Large intestine (tissue), 3 donors: ENCODE measurements at regions not wholly inside any gene's neighbourhood (a gene's known extent, or its start where the extent isn't known, plus 50 kb on each side); places are given as distances from the start of the nearest gene placed in this dataset.

Source experiments
- DNase-seq, 2 donors: peaks; one replicate each; pipeline versions ENCODE4 v3.0.0 to v3.0.0-alpha.2; 2013
- H3K27ac ChIP-seq: one replicate; pipeline ENCODE4 v1.5.1; 2013; ENCODE audit warnings: low read length
- H3K27me3 ChIP-seq: 2 replicates; pipeline ENCODE4 v1.6.1; 2013; ENCODE audit warnings: low read length; ENCODE audit not compliant: control insufficient read depth, insufficient read depth
- H3K36me3 ChIP-seq: 2 replicates; pipeline ENCODE4 v1.6.1; 2013; ENCODE audit warnings: low read length; ENCODE audit not compliant: control insufficient read depth, insufficient read depth
- H3K4me1 ChIP-seq: one replicate; pipeline ENCODE4 v1.6.1; 2013; ENCODE audit warnings: low read length; ENCODE audit not compliant: control insufficient read depth, insufficient read depth
- H3K4me3 ChIP-seq: one replicate; pipeline ENCODE4 v1.5.1; 2013; ENCODE audit warnings: low read length
- H3K9me3 ChIP-seq: one replicate; pipeline ENCODE4 v1.6.1; 2013; ENCODE audit warnings: mild to moderate bottlenecking, low read depth, low read length, moderate library complexity; ENCODE audit not compliant: control insufficient read depth
- WGBS: methylation state at CpG from one replicate; pipeline ENCODE4 v1.1.5; 2013; ENCODE audit warnings: low lambda C conversion rate; ENCODE audit not compliant: insufficient coverage; 5-methylcytosine and 5-hydroxymethylcytosine counted together

DNA sequence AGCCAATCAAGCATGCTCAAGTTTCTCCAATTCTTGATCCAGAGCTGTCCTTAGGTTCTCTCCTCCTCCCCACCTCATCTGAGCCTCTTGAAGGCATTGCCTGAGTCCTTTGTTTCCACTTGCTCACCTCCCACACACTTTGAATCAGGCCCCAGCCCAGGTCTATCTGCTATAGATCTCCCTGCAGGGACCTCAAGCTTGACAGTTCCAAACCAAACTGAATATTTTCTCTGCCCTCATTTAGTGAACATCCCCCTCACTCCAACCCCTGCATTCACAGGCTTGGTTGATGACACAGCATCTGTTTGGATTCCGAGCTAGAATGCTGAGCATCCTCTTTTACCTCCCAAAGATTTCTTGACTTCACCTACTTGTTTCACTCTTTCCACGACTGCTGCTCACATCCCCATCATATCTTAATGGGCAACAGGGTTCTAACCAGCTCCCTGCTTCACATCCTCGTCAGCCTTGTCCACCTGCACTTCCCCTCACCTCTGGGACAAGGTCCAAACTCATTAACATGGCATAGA lies 474.5 kb downstream of the ZSWIM6 start:
- H3K27me3 ChIP-seq = no peaks in the 10 kb centered on the region
- H3K36me3 ChIP-seq = no peaks in the 10 kb centered on the region
- H3K27ac ChIP-seq = no peak overlapping the region
- no peak overlapping the region for H3K4me3 ChIP-seq
- no peaks in the 10 kb centered on the region for H3K9me3 ChIP-seq
- 100% methylated on average over 1 of the region's 3 CpGs for WGBS
- H3K4me1 ChIP-seq = peaks cover 19% of the 10 kb centered on the region
- no peak for DNase-seq

- Histone ChIP-seq H3K27ac (peak overlapping the region; percentile 71), H3K9me3 (no peaks in the 10 kb centered on the region), H3K27me3 (no peaks in the 10 kb centered on the region), H3K36me3 (no peaks in the 10 kb centered on the region), H3K4me1 (peaks cover 19% of the 10 kb centered on the region), H3K4me3 (no peak overlapping the region)
- no CpG with 5 or more reads among the region's 3 CpGs for whole genome bisulfite sequencing
- DNase-seq = peak; percentile 89 to 96
Observed at GRCh38 chr5:61808091-61808490, 476.0 kb downstream of the ZSWIM6 start.

DNA sequence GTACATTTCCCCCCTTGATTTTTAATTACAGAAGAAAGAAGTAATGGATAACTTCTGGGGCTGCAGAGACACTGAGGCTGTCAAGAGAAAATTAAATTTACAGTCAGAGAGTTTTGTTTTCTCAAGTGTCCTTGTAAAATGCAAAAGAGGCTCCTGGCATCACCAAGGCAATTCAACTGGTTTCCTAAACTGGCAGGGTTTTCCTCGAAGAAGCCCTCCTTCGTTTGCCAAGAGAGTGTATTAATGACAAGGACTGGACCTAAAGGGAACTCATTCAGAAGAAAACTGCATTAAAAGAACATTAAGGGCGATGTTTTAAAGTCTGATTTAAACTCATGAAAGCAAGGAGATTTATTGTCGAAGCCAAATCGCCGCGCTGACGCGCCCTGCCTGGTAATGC lies 476.9 kb downstream of the ZSWIM6 start:
- no CpG with 5 or more reads among the region's 9 CpGs for WGBS
- H3K36me3 ChIP-seq = no peaks in the 10 kb centered on the region
- H3K27ac ChIP-seq = peak overlapping the region; percentile 71
- no peaks in the 10 kb centered on the region for H3K27me3 ChIP-seq
- no peak for DNase-seq
- no peak overlapping the region for H3K4me3 ChIP-seq
- no peaks in the 10 kb centered on the region for H3K9me3 ChIP-seq
- H3K4me1 ChIP-seq = peaks cover 19% of the 10 kb centered on the region

DNA sequence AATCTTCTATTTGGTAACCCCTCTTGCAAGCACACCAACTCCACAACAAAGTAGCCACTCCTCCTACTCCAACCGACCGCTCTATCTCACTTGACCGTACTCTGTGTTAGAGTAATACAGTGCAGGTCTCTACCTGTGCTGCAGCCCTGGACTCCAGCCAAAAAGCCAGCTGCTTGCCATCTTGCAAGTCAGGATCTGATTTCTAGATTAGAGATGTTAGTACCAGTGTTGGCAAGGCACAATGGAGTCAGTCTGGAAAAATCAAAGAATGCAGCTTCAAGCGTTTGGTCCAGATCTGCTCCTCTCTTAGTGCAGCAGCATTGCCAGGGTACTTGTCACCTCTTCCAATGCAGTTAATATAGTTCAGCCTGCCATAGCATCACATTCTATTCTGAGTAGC lies 477.6 kb downstream of the ZSWIM6 start:
- no peaks in the 10 kb centered on the region for H3K9me3 ChIP-seq
- peaks cover 18% of the 10 kb centered on the region for H3K4me1 ChIP-seq
- H3K27ac ChIP-seq = no peak overlapping the region
- no peak for DNase-seq
- 70% methylated on average over 2 of the region's 4 CpGs for WGBS
- no peak overlapping the region for H3K4me3 ChIP-seq
- H3K36me3 ChIP-seq = no peaks in the 10 kb centered on the region
- no peaks in the 10 kb centered on the region for H3K27me3 ChIP-seq

DNA sequence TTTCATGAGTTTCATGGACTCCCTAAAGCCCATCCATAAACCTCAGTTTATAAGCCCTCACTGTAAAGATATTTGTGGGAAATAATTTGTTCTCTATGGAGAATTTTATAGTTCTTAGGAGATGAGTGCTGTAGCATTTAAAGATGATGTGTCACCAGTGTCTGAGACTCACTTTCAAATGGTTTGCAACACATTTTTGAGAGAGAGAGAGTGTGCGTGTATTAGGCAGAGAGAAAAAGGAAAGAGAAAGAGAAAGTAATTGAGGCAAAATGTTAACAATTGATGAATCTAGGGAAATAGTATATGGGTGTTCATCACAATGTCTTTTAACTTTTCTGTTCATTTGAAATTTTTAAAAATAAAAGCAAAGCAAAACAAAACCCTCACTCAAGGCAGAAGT lies 479.0 kb downstream of the ZSWIM6 start:
- WGBS = 100% methylated on average over 1 of the region's 1 CpG
- no peak overlapping the region for H3K27ac ChIP-seq
- DNase-seq = no peak
- no peaks in the 10 kb centered on the region for H3K36me3 ChIP-seq
- no peaks in the 10 kb centered on the region for H3K9me3 ChIP-seq
- H3K4me3 ChIP-seq = no peak overlapping the region
- H3K27me3 ChIP-seq = no peaks in the 10 kb centered on the region
- peaks cover 17% of the 10 kb centered on the region for H3K4me1 ChIP-seq

DNA sequence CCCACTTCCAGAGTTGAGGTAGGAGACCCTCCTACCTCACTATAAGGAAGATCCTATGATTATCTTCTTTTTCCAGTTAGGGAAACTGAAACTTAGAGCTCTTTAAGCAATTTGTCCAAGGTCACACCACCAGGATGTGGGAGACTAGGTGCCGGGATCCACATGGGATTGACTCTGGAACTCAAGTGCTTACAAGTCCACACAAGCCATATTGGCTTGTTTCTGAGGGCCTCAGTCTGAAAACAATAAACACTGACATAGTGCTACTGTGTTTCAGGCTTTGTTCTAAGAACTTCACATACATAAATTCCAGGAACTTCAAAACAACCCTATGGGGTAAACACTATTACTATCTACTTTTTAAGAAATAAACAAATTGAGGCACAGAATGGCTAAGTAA lies 481.3 kb downstream of the ZSWIM6 start:
- Histone ChIP-seq H3K36me3 (no peaks in the 10 kb centered on the region), H3K4me1 (peaks cover 24% of the 10 kb centered on the region), H3K27ac (no peak overlapping the region), H3K9me3 (no peaks in the 10 kb centered on the region), H3K4me3 (no peak overlapping the region), H3K27me3 (no peaks in the 10 kb centered on the region)
- WGBS = no CpG with 5 or more reads among the region's 1 CpG
- no peak for DNase-seq

DNA sequence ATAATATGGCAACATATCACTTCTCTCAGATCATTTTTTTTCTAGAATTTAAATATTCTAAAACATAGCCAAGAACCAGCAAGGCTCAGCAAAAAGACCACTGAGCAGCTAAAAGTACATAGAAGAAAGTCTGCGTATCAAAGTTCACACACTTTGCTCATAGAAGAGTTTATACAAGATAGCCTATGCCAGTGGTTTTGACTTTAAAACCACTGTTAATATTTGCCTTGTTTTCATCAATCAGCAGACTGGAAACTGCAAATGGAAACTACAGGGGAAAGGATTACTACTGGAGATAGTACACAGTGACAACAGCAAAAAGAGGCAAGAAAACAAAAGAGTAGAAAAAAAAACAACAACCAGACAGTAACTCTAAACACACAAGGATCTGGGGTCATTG lies 483.3 kb downstream of the ZSWIM6 start:
- WGBS = 100% methylated on average over 1 of the region's 1 CpG
- peaks cover 15% of the 10 kb centered on the region for H3K4me1 ChIP-seq
- H3K27ac ChIP-seq = peak overlapping the region; percentile 49

GRCh38 chr5:61816146-61816545 lies 484.1 kb downstream of the ZSWIM6 start:
- Histone ChIP-seq H3K9me3 (no peaks in the 10 kb centered on the region), H3K4me3 (no peak overlapping the region), H3K27ac (no peak overlapping the region), H3K36me3 (no peaks in the 10 kb centered on the region), H3K27me3 (no peaks in the 10 kb centered on the region), H3K4me1 (peaks cover 15% of the 10 kb centered on the region)
- DNase-seq = no peak
- WGBS = 80% methylated on average over 1 of the region's 9 CpGs

More for the DNA sequence above, 483.3 kb downstream of the ZSWIM6 start:
- Histone ChIP-seq H3K36me3 (no peaks in the 10 kb centered on the region), H3K27me3 (no peaks in the 10 kb centered on the region), H3K4me3 (no peak overlapping the region), H3K9me3 (no peaks in the 10 kb centered on the region)
- peak; percentile 29 to 62 for DNase-seq

DNA sequence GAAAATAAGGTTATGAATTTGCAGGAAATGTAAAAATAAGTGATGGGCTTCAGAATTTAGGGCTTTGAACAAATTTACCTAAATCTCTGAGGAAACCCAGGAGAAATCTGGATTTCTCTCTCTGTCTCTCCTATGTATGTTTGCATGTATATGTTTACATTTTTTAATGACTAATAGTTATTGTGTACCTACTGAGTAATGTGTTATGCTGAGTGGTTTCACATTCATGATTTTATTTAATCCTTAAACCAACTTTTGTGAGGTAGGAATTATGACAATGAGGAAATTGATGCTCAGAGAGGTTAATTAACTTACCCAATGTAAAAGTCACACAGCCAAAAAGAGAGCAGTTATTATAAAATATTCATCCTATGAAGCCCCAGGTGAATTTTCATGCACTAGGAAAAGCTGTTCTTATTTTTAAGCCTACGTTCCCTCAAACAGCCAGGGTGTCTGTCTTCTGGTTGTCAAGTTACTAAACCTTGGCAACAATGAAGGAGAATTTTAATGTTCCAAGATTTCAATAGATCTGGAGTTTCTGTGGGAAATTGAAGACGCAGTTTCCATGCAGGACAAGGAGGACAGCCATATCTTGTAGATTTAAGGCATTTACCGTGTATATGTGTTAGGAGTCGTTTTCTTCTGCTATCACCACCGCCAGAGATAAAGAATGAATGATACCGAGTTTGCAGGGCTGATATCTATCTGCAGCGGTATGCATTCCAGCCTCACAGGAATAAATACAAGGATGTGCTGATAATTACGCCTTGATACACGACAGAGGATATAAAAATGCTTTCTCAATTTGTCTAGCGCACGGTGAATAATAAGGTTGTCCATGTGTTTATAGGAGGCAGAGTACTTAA lies 484.8 kb downstream of the ZSWIM6 start:
- 32% methylated on average over 3 of the region's 11 CpGs for WGBS
- no peak for DNase-seq
- Histone ChIP-seq H3K27ac (peak overlapping the region; percentile 38), H3K27me3 (no peaks in the 10 kb centered on the region), H3K9me3 (no peaks in the 10 kb centered on the region), H3K4me1 (peaks cover 15% of the 10 kb centered on the region), H3K4me3 (no peak overlapping the region), H3K36me3 (no peaks in the 10 kb centered on the region)

GRCh38 chr5:61817472-61818326 lies 485.6 kb downstream of the ZSWIM6 start:
- H3K27ac ChIP-seq = peak overlapping the region; percentile 38

More at GRCh38 chr5:61817472-61818326, 485.6 kb downstream of the ZSWIM6 start:
- no peaks in the 10 kb centered on the region for H3K9me3 ChIP-seq
- no peak overlapping the region for H3K4me3 ChIP-seq
- DNase-seq = peak; percentile 61 to 80
- no peaks in the 10 kb centered on the region for H3K27me3 ChIP-seq
- 0% methylated on average over 1 of the region's 7 CpGs for WGBS
- H3K4me1 ChIP-seq = peaks cover 15% of the 10 kb centered on the region
- H3K36me3 ChIP-seq = no peaks in the 10 kb centered on the region
